ENCODE measurements at regions not wholly inside any gene's neighbourhood (a gene's known extent, or its start where the extent isn't known, plus 50 kb on each side); places are given as distances from the start of the nearest gene placed in this dataset.

DNA sequence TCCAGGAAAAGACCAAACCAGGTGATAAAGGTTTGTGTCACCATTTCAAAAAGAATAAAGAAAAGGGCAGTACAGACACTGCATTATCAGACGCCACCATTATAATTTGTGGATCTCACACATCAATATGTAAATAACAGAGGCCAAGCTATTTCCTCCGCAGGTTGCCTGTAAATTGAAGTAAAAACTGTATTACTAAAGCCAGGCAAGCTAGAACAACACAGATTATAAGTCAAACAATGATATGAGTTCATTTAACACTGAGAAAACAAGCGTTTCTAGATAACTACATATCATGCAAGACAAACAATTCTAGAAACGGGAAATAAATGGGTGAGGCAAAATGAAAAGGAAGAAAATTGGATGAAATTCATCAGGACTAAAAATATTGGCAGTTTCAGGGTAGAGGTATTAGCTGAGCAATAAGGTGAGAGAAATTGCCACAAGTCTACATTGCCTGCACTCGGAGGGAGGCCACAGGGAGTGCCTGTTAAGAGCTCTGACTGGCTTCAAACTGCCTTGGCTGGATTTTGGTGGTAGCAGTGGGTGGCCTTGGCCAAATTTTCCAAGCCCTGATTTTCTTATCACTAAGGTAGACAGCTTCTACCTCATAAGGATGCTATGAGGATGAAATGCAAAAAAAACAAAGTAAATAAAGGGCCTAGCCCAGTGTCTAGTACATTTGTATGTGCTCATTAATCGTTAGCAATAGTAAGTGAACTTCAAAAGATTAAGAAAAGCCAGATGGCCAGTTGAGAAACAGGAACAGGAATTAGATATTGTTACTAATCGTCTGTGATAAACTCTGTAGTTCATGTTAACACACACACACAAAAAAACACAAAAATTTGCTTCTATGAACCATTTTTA lies 240.0 kb upstream of the NFE2L3 start:
- no peak overlapping the region for H3K27ac Mint-ChIP-seq
- no peaks in the 10 kb centered on the region for H3K4me1 Mint-ChIP-seq (ENCODE audit: low read depth)
- H3K9me3 Mint-ChIP-seq = no peaks in the 10 kb centered on the region
- H3K27me3 Mint-ChIP-seq = peaks cover 54% of the 10 kb centered on the region
- H3K36me3 Mint-ChIP-seq (ENCODE audit: low read depth) = no peaks in the 10 kb centered on the region
- intact Hi-C loops (cut with micrococcal nuclease) = no loop called here
- H3K4me3 Mint-ChIP-seq = no peak overlapping the region

GRCh38 chr7:25913598-25914224 lies 238.3 kb upstream of the NFE2L3 start:
- Mint-ChIP-seq H3K36me3 (ENCODE audit: low read depth) (no peaks in the 10 kb centered on the region), H3K27ac (no peak overlapping the region)

GRCh38 chr7:25918731-25919130 lies 233.3 kb upstream of the NFE2L3 start:
- Mint-ChIP-seq H3K27ac (no peak overlapping the region), H3K36me3 (ENCODE audit: low read depth) (no peaks in the 10 kb centered on the region), H3K27me3 (peaks cover 46% of the 10 kb centered on the region), H3K4me3 (no peak overlapping the region), H3K4me1 (ENCODE audit: low read depth) (peaks cover 6% of the 10 kb centered on the region), H3K9me3 (peaks cover 15% of the 10 kb centered on the region)
- intact Hi-C loops (cut with micrococcal nuclease) = no loop called here

More at GRCh38 chr7:25913598-25914224, 238.3 kb upstream of the NFE2L3 start:
- H3K4me3 Mint-ChIP-seq = no peak overlapping the region
- peaks cover 12% of the 10 kb centered on the region for H3K9me3 Mint-ChIP-seq
- H3K27me3 Mint-ChIP-seq = peaks cover 51% of the 10 kb centered on the region
- peaks cover 6% of the 10 kb centered on the region for H3K4me1 Mint-ChIP-seq (ENCODE audit: low read depth)
- intact Hi-C loops (cut with micrococcal nuclease) = no loop called here

GRCh38 chr7:25922296-25922695 lies 229.7 kb upstream of the NFE2L3 start:
- H3K4me3 Mint-ChIP-seq = no peak overlapping the region
- intact Hi-C loops (cut with micrococcal nuclease) = no loop called here
- H3K27ac Mint-ChIP-seq = no peak overlapping the region
- peaks cover 15% of the 10 kb centered on the region for H3K9me3 Mint-ChIP-seq
- H3K4me1 Mint-ChIP-seq (ENCODE audit: low read depth) = peaks cover 11% of the 10 kb centered on the region
- H3K36me3 Mint-ChIP-seq (ENCODE audit: low read depth) = no peaks in the 10 kb centered on the region
- peaks cover 27% of the 10 kb centered on the region for H3K27me3 Mint-ChIP-seq

GRCh38 chr7:25923741-25924460 lies 228.1 kb upstream of the NFE2L3 start:
- H3K36me3 Mint-ChIP-seq (ENCODE audit: low read depth) = no peaks in the 10 kb centered on the region
- intact Hi-C loops (cut with micrococcal nuclease) = no loop called here
- no peak overlapping the region for H3K27ac Mint-ChIP-seq
- H3K9me3 Mint-ChIP-seq = peaks cover 2% of the 10 kb centered on the region
- peaks cover 29% of the 10 kb centered on the region for H3K27me3 Mint-ChIP-seq
- H3K4me1 Mint-ChIP-seq (ENCODE audit: low read depth) = peaks cover 5% of the 10 kb centered on the region
- H3K4me3 Mint-ChIP-seq = no peak overlapping the region

DNA sequence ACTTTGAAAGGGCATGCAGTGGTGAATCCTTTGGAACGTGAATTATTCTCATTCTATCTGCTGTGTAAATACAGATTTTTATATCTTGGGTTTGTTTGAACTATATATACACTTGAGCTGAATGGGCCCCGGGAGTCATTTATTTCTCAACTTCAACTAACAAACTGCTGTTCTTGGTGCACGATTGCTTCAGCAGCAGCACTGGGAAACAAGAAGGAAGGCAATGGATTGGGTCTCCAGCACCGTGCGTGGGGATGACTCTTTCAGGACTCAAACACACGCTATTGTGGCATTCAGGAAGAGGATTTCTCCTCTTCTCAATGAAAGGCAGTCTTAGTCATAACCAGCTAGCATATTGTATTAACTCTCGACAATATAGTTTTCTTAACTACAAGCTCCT lies 226.0 kb upstream of the NFE2L3 start:
- no peaks in the 10 kb centered on the region for H3K36me3 Mint-ChIP-seq (ENCODE audit: low read depth)
- H3K4me3 Mint-ChIP-seq = no peak overlapping the region

DNA sequence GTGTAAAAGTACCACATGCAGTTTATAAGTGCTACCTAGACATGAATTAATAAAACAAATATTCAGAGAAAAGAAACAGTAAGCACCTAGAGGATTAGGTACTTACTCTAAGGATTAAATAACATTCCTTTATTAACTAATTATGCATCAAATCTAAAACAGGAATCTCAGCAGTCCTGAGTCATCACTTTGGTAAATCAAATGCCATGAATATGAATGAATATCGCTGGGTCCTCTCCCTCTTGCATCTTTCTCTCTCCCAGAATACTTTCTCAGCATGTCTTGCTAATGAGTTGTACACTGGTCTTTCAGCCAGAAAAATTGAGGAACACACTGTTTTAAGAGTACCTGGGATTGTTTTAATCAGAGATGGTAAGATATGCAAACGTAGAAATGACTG lies 225.5 kb upstream of the NFE2L3 start:
- no peaks in the 10 kb centered on the region for H3K9me3 Mint-ChIP-seq
- no peaks in the 10 kb centered on the region for H3K36me3 Mint-ChIP-seq (ENCODE audit: low read depth)
- no peak overlapping the region for H3K4me3 Mint-ChIP-seq
- intact Hi-C loops (cut with micrococcal nuclease) = no loop called here
- peaks cover 34% of the 10 kb centered on the region for H3K27me3 Mint-ChIP-seq
- H3K27ac Mint-ChIP-seq = no peak overlapping the region
- peaks cover 5% of the 10 kb centered on the region for H3K4me1 Mint-ChIP-seq (ENCODE audit: low read depth)

More for the DNA sequence above, 226.0 kb upstream of the NFE2L3 start:
- peaks cover 5% of the 10 kb centered on the region for H3K4me1 Mint-ChIP-seq (ENCODE audit: low read depth)
- intact Hi-C loops (cut with micrococcal nuclease) = no loop called here
- H3K9me3 Mint-ChIP-seq = no peaks in the 10 kb centered on the region
- no peak overlapping the region for H3K27ac Mint-ChIP-seq
- peaks cover 34% of the 10 kb centered on the region for H3K27me3 Mint-ChIP-seq

- Mint-ChIP-seq H3K36me3 (ENCODE audit: low read depth) (no peaks in the 10 kb centered on the region), H3K27ac (no peak overlapping the region), H3K27me3 (peaks cover 31% of the 10 kb centered on the region), H3K4me3 (no peak overlapping the region), H3K9me3 (no peaks in the 10 kb centered on the region), H3K4me1 (ENCODE audit: low read depth) (peaks cover 5% of the 10 kb centered on the region)
- intact Hi-C loops (cut with micrococcal nuclease) = no loop called here
These were observed 224.9 kb upstream of the NFE2L3 start for GRCh38 chr7:25926891-25927625.

GRCh38 chr7:25927626-25927978 lies 224.4 kb upstream of the NFE2L3 start:
- peaks cover 28% of the 10 kb centered on the region for H3K27me3 Mint-ChIP-seq
- H3K9me3 Mint-ChIP-seq = peaks cover 3% of the 10 kb centered on the region
- H3K4me1 Mint-ChIP-seq (ENCODE audit: low read depth) = peaks cover 5% of the 10 kb centered on the region
- H3K4me3 Mint-ChIP-seq = no peak overlapping the region
- no peaks in the 10 kb centered on the region for H3K36me3 Mint-ChIP-seq (ENCODE audit: low read depth)
- intact Hi-C loops (cut with micrococcal nuclease) = no loop called here
- no peak overlapping the region for H3K27ac Mint-ChIP-seq

DNA sequence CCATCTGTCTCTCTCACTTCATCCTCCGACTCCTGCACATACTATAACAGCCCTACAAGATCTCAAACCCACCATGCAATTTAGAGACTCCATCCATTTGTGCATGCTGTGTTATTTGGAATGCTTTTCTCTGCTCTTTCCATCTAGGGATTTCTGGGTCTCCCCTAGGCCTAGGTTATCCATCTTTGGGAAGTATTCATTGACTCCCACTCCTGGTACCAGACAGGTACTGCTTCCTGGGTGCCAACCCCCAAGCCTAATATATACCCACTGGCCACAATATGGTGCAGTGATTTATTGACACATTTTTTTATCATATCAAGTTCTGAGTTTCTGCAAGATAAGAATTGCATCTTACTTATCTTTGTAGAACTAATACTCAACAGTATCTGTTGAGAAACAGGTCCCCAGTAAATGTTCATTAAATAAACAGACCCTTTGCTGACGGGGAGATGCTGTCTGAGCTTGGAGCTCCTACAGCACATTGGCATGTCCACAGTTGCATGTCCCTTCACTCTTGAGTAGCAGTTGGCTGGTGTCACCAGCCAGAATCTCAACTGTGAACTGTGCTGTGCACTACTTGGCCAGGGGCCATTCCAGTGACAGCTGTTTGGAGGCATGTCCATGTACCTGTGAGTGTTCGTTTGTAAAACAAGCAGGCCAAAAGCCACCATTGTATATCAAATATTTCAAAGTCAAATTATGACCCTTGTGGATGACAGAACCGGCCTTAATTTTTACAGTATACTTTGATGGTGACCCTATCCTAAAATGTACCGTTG lies 223.3 kb upstream of the NFE2L3 start:
- Mint-ChIP-seq H3K9me3 (peaks cover 14% of the 10 kb centered on the region), H3K4me1 (ENCODE audit: low read depth) (peaks cover 5% of the 10 kb centered on the region), H3K27me3 (peaks cover 31% of the 10 kb centered on the region), H3K36me3 (ENCODE audit: low read depth) (no peaks in the 10 kb centered on the region), H3K27ac (no peak overlapping the region), H3K4me3 (no peak overlapping the region)
- intact Hi-C loops (cut with micrococcal nuclease) = no loop called here

DNA sequence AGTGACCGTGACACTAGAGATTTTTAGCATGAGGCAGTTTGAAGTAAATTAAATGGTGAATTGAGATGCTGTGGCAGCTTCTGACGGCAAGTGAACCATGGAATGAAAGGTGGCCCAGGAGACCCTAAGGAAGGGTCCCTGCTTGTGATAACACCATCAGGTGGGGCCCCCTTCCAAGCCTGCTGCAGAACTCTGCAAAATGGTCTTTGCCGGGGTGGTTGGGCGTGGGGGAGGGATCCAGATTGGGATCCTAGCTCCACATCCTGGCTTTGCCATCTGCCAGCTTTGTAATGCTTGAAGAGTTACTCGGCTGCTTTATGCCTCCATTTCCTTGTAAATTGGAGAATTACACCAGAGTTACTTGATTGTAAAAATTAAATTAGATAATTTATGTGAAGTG lies 222.6 kb upstream of the NFE2L3 start:
- Mint-ChIP-seq H3K36me3 (ENCODE audit: low read depth) (no peaks in the 10 kb centered on the region), H3K27me3 (peaks cover 32% of the 10 kb centered on the region), H3K4me3 (no peak overlapping the region), H3K27ac (no peak overlapping the region), H3K9me3 (peaks cover 21% of the 10 kb centered on the region), H3K4me1 (ENCODE audit: low read depth) (peaks cover 5% of the 10 kb centered on the region)
- intact Hi-C loops (cut with micrococcal nuclease) = no loop called here

DNA sequence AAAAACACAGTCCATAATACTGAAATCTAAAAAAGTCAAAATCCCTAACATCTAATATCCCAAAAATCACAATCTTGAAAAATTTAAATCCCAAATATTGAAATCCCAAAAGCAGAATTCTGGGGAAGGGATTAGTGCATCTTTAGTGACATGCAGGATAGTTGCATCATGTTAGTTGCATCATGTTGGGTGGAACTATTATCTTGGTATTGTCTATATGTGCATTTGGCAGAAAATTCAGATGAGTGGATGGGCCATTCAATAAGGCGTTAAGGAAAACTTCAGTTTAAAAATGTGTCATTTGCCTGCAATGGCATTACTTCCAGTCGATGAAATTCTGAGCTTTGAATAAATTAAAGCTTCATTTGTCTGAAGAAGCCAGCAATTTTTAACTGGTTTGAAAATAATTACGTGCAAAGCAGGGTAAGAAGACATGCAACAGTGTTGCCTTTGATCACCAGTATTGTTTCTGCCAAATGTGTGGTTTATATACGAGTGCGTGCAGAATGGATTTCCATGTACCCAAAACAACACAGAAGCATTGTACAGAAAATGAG lies 221.4 kb upstream of the NFE2L3 start:
- H3K4me1 Mint-ChIP-seq (ENCODE audit: low read depth) = peaks cover 5% of the 10 kb centered on the region
- intact Hi-C loops (cut with micrococcal nuclease) = no loop called here
- H3K27ac Mint-ChIP-seq = no peak overlapping the region
- no peaks in the 10 kb centered on the region for H3K36me3 Mint-ChIP-seq (ENCODE audit: low read depth)
- H3K4me3 Mint-ChIP-seq = no peak overlapping the region
- peaks cover 27% of the 10 kb centered on the region for H3K9me3 Mint-ChIP-seq
- peaks cover 38% of the 10 kb centered on the region for H3K27me3 Mint-ChIP-seq

DNA sequence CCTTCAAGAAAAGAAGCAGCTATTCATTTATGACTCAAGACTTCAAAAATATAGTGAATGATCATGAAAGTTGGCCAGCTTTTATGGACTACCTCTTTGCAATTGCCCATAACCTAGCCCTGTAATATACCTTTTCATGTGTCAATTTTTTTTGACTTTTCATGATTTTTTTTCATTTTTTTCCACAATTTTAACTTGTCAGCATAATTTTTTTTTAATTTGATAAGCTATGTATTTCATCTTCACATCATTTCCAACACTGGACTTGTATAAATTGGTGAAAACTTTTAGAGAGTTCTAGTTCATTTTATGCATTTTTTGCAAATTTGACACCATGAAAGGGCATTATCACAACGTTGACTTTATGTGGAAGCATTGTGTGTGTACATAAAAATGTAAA lies 220.8 kb upstream of the NFE2L3 start:
- H3K9me3 Mint-ChIP-seq = peaks cover 27% of the 10 kb centered on the region
- no peak overlapping the region for H3K27ac Mint-ChIP-seq
- intact Hi-C loops (cut with micrococcal nuclease) = no loop called here
- no peak overlapping the region for H3K4me3 Mint-ChIP-seq
- H3K36me3 Mint-ChIP-seq (ENCODE audit: low read depth) = no peaks in the 10 kb centered on the region
- peaks cover 5% of the 10 kb centered on the region for H3K4me1 Mint-ChIP-seq (ENCODE audit: low read depth)
- peaks cover 42% of the 10 kb centered on the region for H3K27me3 Mint-ChIP-seq

All from dendritic cell treated with granulocyte-macrophage colony-stimulating factor and Interleukin-4, amounts not matched to agents 40 ng/mL and 50 ng/mL, for 4 days (primary cell).